GM19025 (cell line): ENCODE measurements at regions not wholly inside any gene's neighbourhood (a gene's known extent, or its start where the extent isn't known, plus 50 kb on each side); places are given as distances from the start of the nearest gene placed in this dataset.
"Not testable (repeated sequence)": the region's sequence is repeated elsewhere in the genome, so short reads cannot be mapped to it uniquely, and the experiment has no call there.

Experiments used
- ATAC-seq: cut with Tn5 transposase; IDR thresholded peaks from one replicate; pipeline ENCODE4 v1.9.1; 2021; ENCODE audit warnings: mild to moderate bottlenecking, low read depth, moderate library complexity; ENCODE audit not compliant: unreplicated experiment

GRCh38 chr7:136266457-136266856 is 289.3 kb upstream of the MTPN start:
- no peak for ATAC-seq

GRCh38 chr7:136264304-136264703 is 287.1 kb upstream of the MTPN start:
- ATAC-seq = not testable (repeated sequence)

GRCh38 chr7:136263112-136263860 is 286.1 kb upstream of the MTPN start:
- not testable (repeated sequence) for ATAC-seq

GRCh38 chr7:136260591-136260990 is 283.4 kb upstream of the MTPN start:
- not testable (repeated sequence) for ATAC-seq

GRCh38 chr7:136259074-136259473 is 281.9 kb upstream of the MTPN start:
- ATAC-seq = no peak

GRCh38 chr7:136256491-136256890 is 279.3 kb upstream of the MTPN start:
- ATAC-seq = no peak

GRCh38 chr7:136254148-136254547 is 277.0 kb upstream of the MTPN start:
- ATAC-seq = no peak

- ATAC-seq = no peak
Observed at GRCh38 chr7:136251826-136252225, 274.7 kb upstream of the MTPN start.

- ATAC-seq = no peak
Observed at GRCh38 chr7:136247211-136247610, 270.1 kb upstream of the MTPN start.

- ATAC-seq = no peak
Observed at GRCh38 chr7:136245327-136246004, 268.3 kb upstream of the MTPN start.

GRCh38 chr7:136234040-136234439 is 256.9 kb upstream of the MTPN start:
- no peak for ATAC-seq

GRCh38 chr7:136230210-136230609 is 253.1 kb upstream of the MTPN start:
- no peak for ATAC-seq

GRCh38 chr7:136229790-136230189 is 252.6 kb upstream of the MTPN start:
- no peak for ATAC-seq

GRCh38 chr7:136228171-136228570 is 251.0 kb upstream of the MTPN start:
- no peak for ATAC-seq

GRCh38 chr7:136214356-136214755 is 237.2 kb upstream of the MTPN start:
- no peak for ATAC-seq

- no peak for ATAC-seq
Observed at GRCh38 chr7:136213012-136213411, 235.9 kb upstream of the MTPN start.

- no peak for ATAC-seq
Observed at GRCh38 chr7:136210664-136211063, 233.5 kb upstream of the MTPN start.

GRCh38 chr7:136210079-136210478 is 232.9 kb upstream of the MTPN start:
- ATAC-seq = no peak

GRCh38 chr7:136205956-136206355 is 228.8 kb upstream of the MTPN start:
- no peak for ATAC-seq

- ATAC-seq = no peak
Observed at GRCh38 chr7:136198168-136198567, 221.0 kb upstream of the MTPN start.

- ATAC-seq = no peak
Observed at GRCh38 chr7:136194878-136195277, 217.7 kb upstream of the MTPN start.

GRCh38 chr7:136193940-136194339 is 216.8 kb upstream of the MTPN start:
- ATAC-seq = no peak
